AG09319 (cell line): ENCODE measurements at regions not wholly inside any gene's neighbourhood (a gene's known extent, or its start where the extent isn't known, plus 50 kb on each side); places are given as distances from the start of the nearest gene placed in this dataset.

Experiments used
- DNase-seq: peaks from one replicate; pipeline ENCODE4 v3.0.0-alpha.2; 2010; ENCODE audit warnings: low read depth; ENCODE audit errors: extremely low read depth
- CTCF ChIP-seq: IDR thresholded peaks from 2 replicates; pipeline ENCODE4 v1.5.1; 2011; ENCODE audit warnings: low read depth, mild to moderate bottlenecking, inconsistent platforms, low read length, moderate library complexity

GRCh38 chr9:14466828-14467227, 152.9 kb upstream of the NFIB start:
- TF ChIP-seq CTCF, result no peak

GRCh38 chr9:14466429-14466818, 152.5 kb upstream of the NFIB start:
- no peak for TF ChIP-seq CTCF
- no peak for DNase-seq

More at GRCh38 chr9:14466828-14467227, 152.9 kb upstream of the NFIB start:
- no peak for DNase-seq

DNA sequence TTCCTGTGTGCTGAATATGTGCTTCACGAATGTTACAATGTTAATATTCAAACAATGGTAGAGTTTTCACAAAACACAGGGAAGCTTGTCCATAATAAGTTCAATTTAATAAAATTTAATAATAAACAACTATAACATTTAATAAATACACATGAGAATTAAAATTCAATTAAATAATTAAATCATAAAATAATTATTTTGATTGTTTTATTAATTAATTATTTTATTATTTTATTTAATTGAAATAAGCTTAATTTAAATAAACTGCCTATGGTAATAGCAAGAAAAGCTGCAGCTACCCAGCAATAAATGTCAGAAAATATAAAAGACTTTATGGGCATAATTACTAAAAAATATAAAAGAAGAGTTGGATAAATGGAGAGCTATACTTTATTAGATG, 149.0 kb upstream of the NFIB start:
- no peak for TF ChIP-seq CTCF
- DNase-seq, result no peak

- no peak for TF ChIP-seq CTCF
- no peak for DNase-seq
These were observed 141.3 kb upstream of the NFIB start for GRCh38 chr9:14455243-14455642.

- TF ChIP-seq CTCF, result no peak
- DNase-seq, result no peak
These were observed 139.3 kb upstream of the NFIB start for GRCh38 chr9:14453286-14453685.

- no peak for DNase-seq
- no peak for TF ChIP-seq CTCF
These were observed 138.6 kb upstream of the NFIB start for GRCh38 chr9:14452539-14452938.

- TF ChIP-seq CTCF, result no peak
- no peak for DNase-seq
These were observed 138.0 kb upstream of the NFIB start for GRCh38 chr9:14451949-14452348.
